ENCODE measurements at regions not wholly inside any gene's neighbourhood (a gene's known extent, or its start where the extent isn't known, plus 50 kb on each side); places are given as distances from the start of the nearest gene placed in this dataset.
"Not testable (repeated sequence)": the region's sequence is repeated elsewhere in the genome, so short reads cannot be mapped to it uniquely, and the experiment has no call there.

- Histone ChIP-seq H3K27ac (ENCODE audit: low read depth in 1 of 2, low read length in 1 of 2) (no peak overlapping the region), H3K4me3 (ENCODE audit: low read length in 2 of 2) (no peak overlapping the region), H3K9me3 (ENCODE audit: control insufficient read depth in 2 of 2, insufficient read depth in 1 of 2, low read length in 1 of 2) (peaks cover 0 to 2% of the 10 kb centered on the region in 2 donors), H3K36me3 (ENCODE audit: control insufficient read depth in 2 of 2, insufficient read depth in 2 of 2, low read length in 1 of 2) (no peaks in the 10 kb centered on the region), H3K27me3 (ENCODE audit: control insufficient read depth in 2 of 2, insufficient read depth in 1 of 2, low read length in 1 of 2) (no peaks in the 10 kb centered on the region), H3K4me1 (ENCODE audit: control insufficient read depth in 2 of 2, insufficient read depth in 2 of 2, low read length in 2 of 2) (no peaks in the 10 kb centered on the region)
- no peak for DNase-seq (ENCODE audit: low read depth in 6 of 9, low spot score in 9 of 9)
- WGBS: 87% methylated on average over 4 of the region's 4 CpGs
Measured at GRCh38 chr2:228782281-228782680, 488.8 kb downstream of the PID1 start.

- Histone ChIP-seq H3K4me3 (ENCODE audit: low read length in 2 of 2) (no peak overlapping the region), H3K9me3 (ENCODE audit: control insufficient read depth in 2 of 2, insufficient read depth in 1 of 2, low read length in 1 of 2) (peaks cover 0 to 2% of the 10 kb centered on the region in 2 donors), H3K4me1 (ENCODE audit: control insufficient read depth in 2 of 2, insufficient read depth in 2 of 2, low read length in 2 of 2) (no peaks in the 10 kb centered on the region), H3K27me3 (ENCODE audit: control insufficient read depth in 2 of 2, insufficient read depth in 1 of 2, low read length in 1 of 2) (no peaks in the 10 kb centered on the region), H3K36me3 (ENCODE audit: control insufficient read depth in 2 of 2, insufficient read depth in 2 of 2, low read length in 1 of 2) (no peaks in the 10 kb centered on the region), H3K27ac (ENCODE audit: low read depth in 1 of 2, low read length in 1 of 2) (no peak overlapping the region)
- no peak for DNase-seq (ENCODE audit: low read depth in 6 of 9, low spot score in 9 of 9)
- WGBS: 91% methylated on average over 5 of the region's 5 CpGs
Measured at GRCh38 chr2:228777855-228778355, 493.2 kb downstream of the PID1 start.

- 88% methylated on average over 2 of the region's 2 CpGs for WGBS
- Histone ChIP-seq H3K36me3 (ENCODE audit: control insufficient read depth in 2 of 2, insufficient read depth in 2 of 2, low read length in 1 of 2) (no peaks in the 10 kb centered on the region), H3K27ac (ENCODE audit: low read depth in 1 of 2, low read length in 1 of 2) (no peak overlapping the region)
Measured at GRCh38 chr2:228774548-228774947, 496.5 kb downstream of the PID1 start.

DNA sequence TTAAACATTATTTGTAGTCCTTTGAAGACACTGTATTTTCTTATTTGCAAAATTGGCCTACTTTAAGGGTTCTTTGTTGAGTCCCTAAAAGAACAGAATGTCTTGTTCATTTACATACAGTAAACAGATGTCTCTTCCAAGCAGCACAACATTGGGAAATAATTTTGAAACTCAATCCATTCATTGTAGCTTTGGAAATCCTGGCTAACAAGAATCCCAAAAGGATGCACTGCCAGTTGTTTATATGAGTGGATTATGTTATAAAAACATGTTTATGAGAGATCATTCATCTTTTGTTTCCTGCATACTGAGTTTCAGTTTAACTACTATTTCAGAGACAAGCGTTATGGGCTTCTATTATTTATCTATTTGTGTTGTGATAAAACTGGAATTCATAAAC, 499.3 kb downstream of the PID1 start:
- Histone ChIP-seq H3K4me3 (ENCODE audit: low read length in 2 of 2) (no peak overlapping the region), H3K27ac (ENCODE audit: low read depth in 1 of 2, low read length in 1 of 2) (no peak overlapping the region), H3K4me1 (ENCODE audit: control insufficient read depth in 2 of 2, insufficient read depth in 2 of 2, low read length in 2 of 2) (no peaks in the 10 kb centered on the region), H3K36me3 (ENCODE audit: control insufficient read depth in 2 of 2, insufficient read depth in 2 of 2, low read length in 1 of 2) (no peaks in the 10 kb centered on the region), H3K9me3 (ENCODE audit: control insufficient read depth in 2 of 2, insufficient read depth in 1 of 2, low read length in 1 of 2) (no peaks in the 10 kb centered on the region), H3K27me3 (ENCODE audit: control insufficient read depth in 2 of 2, insufficient read depth in 1 of 2, low read length in 1 of 2) (no peaks in the 10 kb centered on the region)
- 88% methylated on average over 1 of the region's 1 CpG for WGBS
- DNase-seq (ENCODE audit: low read depth in 6 of 9, low spot score in 9 of 9): no peak

More at GRCh38 chr2:228774548-228774947, 496.5 kb downstream of the PID1 start:
- Histone ChIP-seq H3K27me3 (ENCODE audit: control insufficient read depth in 2 of 2, insufficient read depth in 1 of 2, low read length in 1 of 2) (no peaks in the 10 kb centered on the region), H3K4me3 (ENCODE audit: low read length in 2 of 2) (no peak overlapping the region), H3K4me1 (ENCODE audit: control insufficient read depth in 2 of 2, insufficient read depth in 2 of 2, low read length in 2 of 2) (no peaks in the 10 kb centered on the region), H3K9me3 (ENCODE audit: control insufficient read depth in 2 of 2, insufficient read depth in 1 of 2, low read length in 1 of 2) (no peaks in the 10 kb centered on the region)
- no peak for DNase-seq (ENCODE audit: low read depth in 6 of 9, low spot score in 9 of 9)

GRCh38 chr2:228771315-228771714, 499.8 kb downstream of the PID1 start:
- WGBS: 92% methylated on average over 5 of the region's 5 CpGs
- Histone ChIP-seq H3K27me3 (ENCODE audit: control insufficient read depth in 2 of 2, insufficient read depth in 1 of 2, low read length in 1 of 2) (no peaks in the 10 kb centered on the region), H3K9me3 (ENCODE audit: control insufficient read depth in 2 of 2, insufficient read depth in 1 of 2, low read length in 1 of 2) (no peaks in the 10 kb centered on the region), H3K4me3 (ENCODE audit: low read length in 2 of 2) (no peak overlapping the region), H3K4me1 (ENCODE audit: control insufficient read depth in 2 of 2, insufficient read depth in 2 of 2, low read length in 2 of 2) (no peaks in the 10 kb centered on the region), H3K36me3 (ENCODE audit: control insufficient read depth in 2 of 2, insufficient read depth in 2 of 2, low read length in 1 of 2) (no peaks in the 10 kb centered on the region), H3K27ac (ENCODE audit: low read depth in 1 of 2, low read length in 1 of 2) (no peak overlapping the region)
- DNase-seq (ENCODE audit: low read depth in 6 of 9, low spot score in 9 of 9): no peak

- H3K4me3 ChIP-seq (ENCODE audit: low read length in 2 of 2): no peak overlapping the region
- no peaks in the 10 kb centered on the region for H3K4me1 ChIP-seq (ENCODE audit: control insufficient read depth in 2 of 2, insufficient read depth in 2 of 2, low read length in 2 of 2)
- no peaks in the 10 kb centered on the region for H3K27me3 ChIP-seq (ENCODE audit: control insufficient read depth in 2 of 2, insufficient read depth in 1 of 2, low read length in 1 of 2)
- no peak overlapping the region for H3K27ac ChIP-seq (ENCODE audit: low read depth in 1 of 2, low read length in 1 of 2)
- peaks cover 0 to 5% of the 10 kb centered on the region in 2 donors for H3K9me3 ChIP-seq (ENCODE audit: control insufficient read depth in 2 of 2, insufficient read depth in 1 of 2, low read length in 1 of 2)
- DNase-seq (ENCODE audit: low read depth in 6 of 9, low spot score in 9 of 9): no peak
- WGBS: 96% methylated on average over 1 of the region's 1 CpG
- H3K36me3 ChIP-seq (ENCODE audit: control insufficient read depth in 2 of 2, insufficient read depth in 2 of 2, low read length in 1 of 2): no peaks in the 10 kb centered on the region
Measured at GRCh38 chr2:228768818-228769217, 502.3 kb downstream of the PID1 start.

DNA sequence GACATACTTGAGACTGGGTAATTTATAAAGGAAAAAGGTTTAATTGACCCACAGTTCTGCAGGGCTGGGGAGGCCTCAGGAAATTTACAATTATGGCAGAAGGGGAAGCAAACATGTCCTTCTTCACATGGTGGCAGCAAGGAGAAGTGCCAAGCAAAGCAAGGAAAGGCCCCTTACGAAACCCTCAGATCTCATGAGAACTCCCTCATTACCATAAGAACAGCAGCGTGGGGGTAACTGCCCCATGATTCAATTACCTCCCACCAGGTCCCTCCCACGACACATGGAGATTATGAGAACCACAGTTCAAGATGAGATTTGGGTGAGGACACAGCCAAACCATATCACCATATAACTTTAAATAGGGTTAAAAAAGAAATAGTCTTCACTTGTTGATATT, 502.9 kb downstream of the PID1 start:
- not testable (repeated sequence) for DNase-seq (ENCODE audit: low read depth in 6 of 9, low spot score in 9 of 9); H3K9me3 ChIP-seq (ENCODE audit: control insufficient read depth in 2 of 2, insufficient read depth in 1 of 2, low read length in 1 of 2); H3K27ac ChIP-seq (ENCODE audit: low read depth in 1 of 2, low read length in 1 of 2); H3K4me3 ChIP-seq (ENCODE audit: low read length in 2 of 2); H3K4me1 ChIP-seq (ENCODE audit: control insufficient read depth in 2 of 2, insufficient read depth in 2 of 2, low read length in 2 of 2); H3K36me3 ChIP-seq (ENCODE audit: control insufficient read depth in 2 of 2, insufficient read depth in 2 of 2, low read length in 1 of 2); H3K27me3 ChIP-seq (ENCODE audit: control insufficient read depth in 2 of 2, insufficient read depth in 1 of 2, low read length in 1 of 2)
- WGBS: 63% methylated on average over 3 of the region's 3 CpGs

DNA sequence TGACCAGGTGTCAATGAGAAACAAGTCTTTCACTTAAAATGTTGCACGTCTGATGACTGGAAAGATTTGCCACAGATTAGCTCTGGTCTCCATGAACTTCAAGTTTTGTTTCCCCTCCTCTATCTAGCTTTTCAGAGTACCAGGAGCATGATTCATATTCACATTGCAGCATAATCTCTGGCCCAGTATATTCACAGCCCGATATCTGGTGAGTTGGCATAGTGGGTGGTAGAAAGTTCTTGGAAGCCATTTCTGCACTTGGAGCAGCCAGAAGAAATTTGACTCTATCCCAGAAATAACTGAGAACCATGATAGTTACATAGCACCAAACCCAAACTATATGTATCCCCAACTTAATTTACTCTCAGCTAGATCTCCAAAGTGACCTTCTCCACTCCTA, 503.9 kb downstream of the PID1 start:
- no peaks in the 10 kb centered on the region for H3K27me3 ChIP-seq (ENCODE audit: control insufficient read depth in 2 of 2, insufficient read depth in 1 of 2, low read length in 1 of 2)
- H3K27ac ChIP-seq (ENCODE audit: low read depth in 1 of 2, low read length in 1 of 2): no peak overlapping the region
- peaks cover 0 to 9% of the 10 kb centered on the region in 2 donors for H3K9me3 ChIP-seq (ENCODE audit: control insufficient read depth in 2 of 2, insufficient read depth in 1 of 2, low read length in 1 of 2)
- DNase-seq (ENCODE audit: low read depth in 6 of 9, low spot score in 9 of 9): no peak
- H3K4me1 ChIP-seq (ENCODE audit: control insufficient read depth in 2 of 2, insufficient read depth in 2 of 2, low read length in 2 of 2): no peaks in the 10 kb centered on the region
- no peak overlapping the region for H3K4me3 ChIP-seq (ENCODE audit: low read length in 2 of 2)
- H3K36me3 ChIP-seq (ENCODE audit: control insufficient read depth in 2 of 2, insufficient read depth in 2 of 2, low read length in 1 of 2): no peaks in the 10 kb centered on the region
- 93% methylated on average over 2 of the region's 2 CpGs for WGBS

GRCh38 chr2:228763379-228763981, 507.6 kb downstream of the PID1 start:
- H3K9me3 ChIP-seq (ENCODE audit: control insufficient read depth in 2 of 2, insufficient read depth in 1 of 2, low read length in 1 of 2): peaks cover 0 to 9% of the 10 kb centered on the region in 2 donors
- no peak for DNase-seq (ENCODE audit: low read depth in 6 of 9, low spot score in 9 of 9)
- no peaks in the 10 kb centered on the region for H3K4me1 ChIP-seq (ENCODE audit: control insufficient read depth in 2 of 2, insufficient read depth in 2 of 2, low read length in 2 of 2)
- no peaks in the 10 kb centered on the region for H3K36me3 ChIP-seq (ENCODE audit: control insufficient read depth in 2 of 2, insufficient read depth in 2 of 2, low read length in 1 of 2)
- no peak overlapping the region for H3K4me3 ChIP-seq (ENCODE audit: low read length in 2 of 2)
- no peaks in the 10 kb centered on the region for H3K27me3 ChIP-seq (ENCODE audit: control insufficient read depth in 2 of 2, insufficient read depth in 1 of 2, low read length in 1 of 2)
- no peak overlapping the region for H3K27ac ChIP-seq (ENCODE audit: low read depth in 1 of 2, low read length in 1 of 2)
- 82% methylated on average over 5 of the region's 5 CpGs for WGBS
